Prostate gland (tissue), 2 donors: ENCODE measurements at regions not wholly inside any gene's neighbourhood (a gene's known extent, or its start where the extent isn't known, plus 50 kb on each side); places are given as distances from the start of the nearest gene placed in this dataset.

Experiments
- POLR2A ChIP-seq: fragments of 450-650 bp; IDR thresholded peaks from one replicate; pipeline ENCODE4 v1.6.1; 2016; ENCODE audit warnings: antibody characterized with exemption, mild to moderate bottlenecking
- POLR2AphosphoS5 ChIP-seq: sonication (generic); formaldehyde crosslinking; IDR thresholded peaks from one replicate; pipeline ENCODE4 v1.6.1; 2017; ENCODE audit warnings: antibody characterized with exemption
- TF ChIP-seq, protein P1 (sequence below), 4 experiments: fragments of 200-600 bp in 2 of 4; fragments of 450-650 bp in 2 of 4; sonication (generic) in 2 of 4; IDR thresholded peaks; 1 replicate in 3 of 4; 2 replicates in 1 of 4; pipeline ENCODE4 v1.5.1; 2016 to 2019; ENCODE audit warnings: antibody characterized with exemption in 4 of 4, mild to moderate bottlenecking in 2 of 4, moderate library complexity in 2 of 4

DNA sequence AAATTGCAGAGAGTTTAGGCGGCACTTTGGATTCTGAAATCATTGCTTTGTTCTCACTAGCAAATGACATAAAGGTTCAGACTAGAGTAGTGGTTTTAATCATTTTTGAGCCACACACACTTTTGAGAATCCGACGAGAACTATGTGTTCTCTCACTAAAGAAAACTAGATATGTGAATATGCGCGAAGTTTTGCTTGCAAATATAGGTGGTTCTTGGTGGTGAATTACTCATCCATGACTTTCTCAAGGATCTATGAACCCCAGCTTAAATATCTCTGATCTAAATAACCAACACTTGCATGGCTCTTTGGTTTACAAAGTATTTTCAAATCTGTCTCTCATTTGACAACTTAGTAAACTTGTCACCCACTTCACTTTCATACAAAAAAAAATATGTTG lies 54.8 kb downstream of the NOG start:
- TF ChIP-seq POLR2AphosphoS5, result no peak
- TF ChIP-seq POLR2A, result no peak
- TF ChIP-seq, protein P1, sequence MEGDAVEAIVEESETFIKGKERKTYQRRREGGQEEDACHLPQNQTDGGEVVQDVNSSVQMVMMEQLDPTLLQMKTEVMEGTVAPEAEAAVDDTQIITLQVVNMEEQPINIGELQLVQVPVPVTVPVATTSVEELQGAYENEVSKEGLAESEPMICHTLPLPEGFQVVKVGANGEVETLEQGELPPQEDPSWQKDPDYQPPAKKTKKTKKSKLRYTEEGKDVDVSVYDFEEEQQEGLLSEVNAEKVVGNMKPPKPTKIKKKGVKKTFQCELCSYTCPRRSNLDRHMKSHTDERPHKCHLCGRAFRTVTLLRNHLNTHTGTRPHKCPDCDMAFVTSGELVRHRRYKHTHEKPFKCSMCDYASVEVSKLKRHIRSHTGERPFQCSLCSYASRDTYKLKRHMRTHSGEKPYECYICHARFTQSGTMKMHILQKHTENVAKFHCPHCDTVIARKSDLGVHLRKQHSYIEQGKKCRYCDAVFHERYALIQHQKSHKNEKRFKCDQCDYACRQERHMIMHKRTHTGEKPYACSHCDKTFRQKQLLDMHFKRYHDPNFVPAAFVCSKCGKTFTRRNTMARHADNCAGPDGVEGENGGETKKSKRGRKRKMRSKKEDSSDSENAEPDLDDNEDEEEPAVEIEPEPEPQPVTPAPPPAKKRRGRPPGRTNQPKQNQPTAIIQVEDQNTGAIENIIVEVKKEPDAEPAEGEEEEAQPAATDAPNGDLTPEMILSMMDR (IDR thresholded peaks at IDR 0.05), result no peak
